GM19328 (cell line): ENCODE measurements at regions not wholly inside any gene's neighbourhood (a gene's known extent, or its start where the extent isn't known, plus 50 kb on each side); places are given as distances from the start of the nearest gene placed in this dataset.
"Not testable (repeated sequence)": the region's sequence is repeated elsewhere in the genome, so short reads cannot be mapped to it uniquely, and the experiment has no call there.

Experiments used
- ATAC-seq: cut with Tn5 transposase; IDR thresholded peaks from one replicate; pipeline ENCODE4 v1.9.1; 2021; ENCODE audit warnings: mild to moderate bottlenecking, moderate library complexity; ENCODE audit not compliant: unreplicated experiment

DNA sequence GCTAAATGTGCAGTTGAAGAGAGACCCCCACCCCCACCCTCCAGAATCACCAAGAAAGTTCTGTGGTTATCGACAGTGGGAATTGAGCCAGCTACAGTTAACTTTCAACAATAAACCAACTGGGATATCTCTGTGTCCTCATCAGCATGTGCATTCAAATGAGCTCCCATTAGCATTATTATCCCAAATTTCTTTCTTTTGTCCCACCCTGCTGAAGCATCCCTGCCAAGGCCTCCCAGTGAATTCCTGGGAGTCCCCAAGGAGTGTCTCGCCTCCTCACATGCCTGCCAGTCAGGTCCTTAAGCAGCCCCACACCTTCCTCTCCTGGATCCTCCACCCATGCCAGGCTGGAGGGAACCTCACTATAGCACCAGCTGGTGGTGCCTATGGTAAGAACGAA, 422.1 kb upstream of the HNRNPA3 start:
- ATAC-seq: no peak

DNA sequence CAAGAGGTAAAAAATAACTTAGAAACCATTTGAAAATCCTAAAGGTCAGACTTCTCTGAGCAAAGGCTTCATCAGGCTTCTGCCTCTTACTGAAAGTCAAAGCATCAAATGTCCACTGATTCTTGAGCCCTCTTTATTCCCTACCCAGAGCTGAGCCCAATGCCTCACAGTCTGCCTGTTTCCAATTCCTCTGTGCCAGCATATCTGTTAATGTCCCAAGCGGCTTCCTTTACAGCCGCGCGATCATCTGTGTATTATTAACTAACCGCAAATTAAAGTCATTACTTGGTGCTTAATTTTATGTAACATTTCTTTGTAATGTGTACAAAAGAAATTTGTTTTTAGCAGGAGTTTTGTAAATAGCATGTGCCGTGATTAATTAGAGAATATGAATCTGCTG, 418.8 kb upstream of the HNRNPA3 start:
- ATAC-seq: no peak

DNA sequence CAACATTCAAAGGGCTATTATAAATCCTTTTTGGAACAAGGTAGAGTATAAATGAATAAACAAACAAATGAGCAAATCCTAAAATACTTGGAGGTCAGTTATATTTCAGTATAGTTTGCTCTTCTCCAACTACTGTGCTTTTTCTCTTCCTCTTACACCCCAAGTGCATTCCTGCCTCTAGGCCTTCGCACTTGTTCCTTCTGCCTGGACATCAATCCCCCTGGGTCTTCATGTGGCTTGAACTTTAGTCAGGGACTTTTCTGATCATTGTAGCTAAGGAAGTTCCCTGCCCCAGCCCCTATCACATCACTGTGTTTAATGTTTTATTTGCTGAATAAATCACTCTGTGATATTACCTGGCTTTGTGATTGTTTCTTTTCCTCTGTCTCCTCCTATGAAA, 418.2 kb upstream of the HNRNPA3 start:
- no peak for ATAC-seq

DNA sequence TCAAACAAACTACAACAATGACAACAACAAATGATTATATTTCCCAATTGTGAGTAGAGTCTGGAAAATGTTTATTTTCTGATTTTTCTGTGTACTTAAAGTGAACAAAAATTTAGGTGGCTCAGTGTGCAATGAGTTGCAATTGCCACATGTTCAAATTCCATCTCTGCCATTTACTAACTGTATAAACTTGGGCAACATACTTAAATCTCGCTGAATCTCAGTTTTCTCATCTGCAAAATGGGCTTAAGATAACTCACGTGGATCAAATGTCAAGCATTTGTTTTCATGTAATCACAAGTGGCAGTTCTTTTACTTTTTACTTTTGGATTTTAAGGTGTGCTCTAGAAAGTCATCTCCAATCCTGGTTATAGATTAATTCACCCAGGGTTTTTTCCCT, 416.8 kb upstream of the HNRNPA3 start:
- no peak for ATAC-seq

DNA sequence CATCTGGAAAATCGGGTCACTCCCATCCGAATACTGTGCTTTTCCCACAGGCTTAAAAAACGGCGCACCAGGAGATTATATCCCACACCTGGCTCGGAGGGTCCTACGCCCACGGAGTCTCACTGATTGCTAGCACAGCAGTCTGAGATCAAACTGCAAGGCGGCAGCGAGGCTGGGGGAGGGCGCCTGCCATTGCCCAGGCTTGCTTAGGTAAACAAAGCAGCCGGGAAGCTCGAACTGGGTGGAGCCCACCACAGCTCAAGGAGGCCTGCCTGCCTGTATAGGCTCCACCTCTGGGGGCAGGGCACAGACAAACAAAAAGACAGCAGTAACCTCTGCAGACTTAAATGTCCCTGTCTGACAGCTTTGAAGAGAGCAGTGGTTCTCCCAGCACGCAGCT, 415.9 kb upstream of the HNRNPA3 start:
- ATAC-seq: not testable (repeated sequence)

DNA sequence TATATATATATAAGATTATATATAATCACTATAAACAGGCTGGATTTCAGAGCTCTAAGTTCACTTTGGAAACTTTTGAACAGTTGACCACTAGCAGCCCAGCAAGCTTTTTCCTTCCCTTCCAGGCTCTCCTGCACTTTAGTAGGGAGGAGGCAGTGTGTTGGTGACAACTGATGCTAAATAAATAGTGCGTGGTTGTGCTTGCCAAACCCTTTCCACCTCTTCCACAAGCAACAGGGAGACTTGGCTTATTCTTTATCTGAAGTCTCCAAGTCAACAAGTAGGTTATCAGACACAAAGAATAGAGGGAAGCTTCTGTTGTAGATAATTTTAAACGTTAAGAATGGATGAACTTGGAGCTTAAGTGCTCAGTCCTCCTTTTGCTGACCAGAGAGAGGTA, 408.2 kb upstream of the HNRNPA3 start:
- no peak for ATAC-seq

DNA sequence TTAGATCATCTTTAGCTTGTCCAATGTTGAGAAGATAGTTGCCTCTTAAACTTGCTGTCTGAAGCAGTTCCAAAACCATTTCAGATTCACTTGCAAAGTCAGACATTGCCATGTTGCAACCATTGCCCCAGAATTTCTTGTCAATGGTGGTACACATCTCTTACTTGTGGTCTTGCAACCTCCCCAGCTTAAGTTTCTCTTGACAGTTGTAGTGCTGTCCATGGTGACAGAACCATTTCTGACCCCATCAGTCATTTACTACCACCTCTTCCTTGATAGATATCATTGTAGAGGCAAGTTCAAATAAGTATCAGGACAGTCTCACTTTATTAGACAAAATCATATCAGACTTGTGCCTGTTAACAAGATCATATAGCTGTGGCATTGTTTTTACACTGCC, 407.2 kb upstream of the HNRNPA3 start:
- no peak for ATAC-seq

DNA sequence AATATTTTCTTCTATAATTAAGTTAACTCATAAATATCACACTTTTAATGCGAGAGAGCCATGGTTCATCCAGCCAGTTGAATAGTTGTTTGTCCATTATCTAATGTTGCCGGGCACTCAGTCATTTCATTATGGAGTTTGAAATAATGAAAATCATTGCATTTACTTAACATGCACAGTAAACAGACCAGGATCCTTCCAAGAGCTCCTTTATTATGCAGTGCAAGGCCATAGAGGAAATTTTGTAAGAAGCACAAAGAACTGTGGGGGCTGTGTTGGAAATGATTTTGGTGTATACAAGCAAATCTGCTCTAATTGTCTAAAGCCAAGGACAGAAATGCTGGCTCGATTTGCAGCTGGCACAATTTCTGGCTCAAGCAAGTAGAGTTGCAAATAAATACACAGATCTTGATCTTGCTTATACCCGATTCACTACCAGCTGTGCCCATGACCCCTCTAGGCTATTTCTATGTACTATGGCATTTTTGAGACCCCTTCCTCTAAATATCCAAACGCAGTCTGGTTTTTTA, 400.3 kb upstream of the HNRNPA3 start:
- ATAC-seq: no peak

DNA sequence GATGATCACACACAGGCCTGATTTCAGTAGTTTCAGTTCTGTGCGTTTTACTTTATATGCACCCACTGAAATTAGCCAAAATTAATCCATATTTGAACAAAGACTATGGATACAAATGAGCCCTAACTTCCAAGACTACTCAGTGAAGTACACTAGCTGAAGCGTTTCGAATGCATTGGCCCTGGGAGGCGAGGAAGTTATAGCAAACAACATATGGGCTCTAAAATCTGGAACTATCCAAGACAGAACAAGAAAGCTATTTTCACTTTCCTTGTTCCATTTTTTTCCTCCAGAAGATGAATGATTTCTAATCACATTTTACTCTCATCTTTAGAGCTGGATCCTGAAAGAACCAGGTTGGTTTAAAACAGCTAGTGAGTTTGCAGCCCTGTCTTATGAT, 399.4 kb upstream of the HNRNPA3 start:
- ATAC-seq: no peak

DNA sequence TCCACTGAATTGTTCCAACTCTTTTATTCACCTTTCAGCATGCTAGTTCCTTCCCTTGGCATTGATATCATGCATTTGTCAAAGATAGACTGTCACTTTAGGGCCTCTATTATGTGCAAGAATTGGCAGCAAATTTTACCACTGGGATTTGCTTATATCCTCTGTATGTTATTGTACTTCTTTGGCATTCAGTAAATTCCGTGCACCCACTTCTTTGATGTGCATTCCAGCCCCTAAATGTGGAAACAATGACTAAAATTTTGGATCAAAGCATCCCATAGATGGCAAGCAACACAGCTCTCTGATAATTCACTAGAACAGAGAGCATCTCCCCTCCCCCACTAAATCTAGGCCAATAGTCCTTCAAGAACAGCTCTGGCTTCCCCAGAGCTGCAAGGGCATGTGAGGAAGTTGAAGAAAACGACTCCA, 399.0 kb upstream of the HNRNPA3 start:
- no peak for ATAC-seq

DNA sequence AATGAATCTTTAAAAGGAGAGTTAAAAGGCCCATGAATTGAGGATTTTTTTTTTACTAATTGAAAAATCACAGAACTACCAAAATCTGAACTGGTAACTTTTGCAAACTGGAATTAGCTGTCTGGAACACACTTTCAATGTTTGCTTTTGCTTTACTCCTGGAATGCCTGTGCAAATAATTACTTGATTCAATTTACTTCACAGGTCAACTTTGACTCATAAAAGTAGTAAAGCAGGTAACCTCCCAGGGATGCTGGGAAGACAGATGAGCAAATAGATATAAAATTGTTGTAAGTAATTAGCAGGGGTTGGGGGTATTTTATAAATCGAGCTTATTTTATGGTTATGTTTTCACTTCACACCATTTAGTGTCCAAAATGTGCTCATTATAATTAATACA, 398.3 kb upstream of the HNRNPA3 start:
- no peak for ATAC-seq

DNA sequence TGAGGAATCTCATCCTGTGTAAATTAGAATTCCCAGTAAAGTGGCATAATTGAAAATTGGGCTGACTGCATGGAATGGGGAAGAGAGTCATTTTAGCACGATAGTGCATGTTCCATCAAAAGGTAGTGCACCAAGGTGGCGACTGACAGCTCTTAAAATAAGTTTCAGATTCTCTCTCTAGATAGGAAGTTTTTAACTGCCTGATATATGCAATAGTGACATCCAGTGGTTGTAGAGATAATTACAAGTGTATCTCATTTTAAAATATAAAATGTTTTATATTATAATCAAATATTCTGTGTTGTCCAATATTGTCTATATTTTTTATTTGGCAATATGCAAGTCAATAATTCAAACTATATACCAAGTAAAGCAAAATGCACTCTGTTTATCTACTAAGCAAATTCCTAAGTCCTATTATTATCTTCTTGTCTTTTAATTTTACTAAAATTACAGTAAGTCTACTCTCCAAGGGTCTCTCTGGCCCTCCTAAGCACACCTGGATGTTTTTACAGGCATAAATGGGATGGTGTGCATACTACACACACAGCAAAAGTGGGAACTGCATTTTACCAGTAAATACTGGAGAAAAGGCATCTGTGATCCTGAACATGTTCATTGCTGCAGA, 397.7 kb upstream of the HNRNPA3 start:
- ATAC-seq: no peak

DNA sequence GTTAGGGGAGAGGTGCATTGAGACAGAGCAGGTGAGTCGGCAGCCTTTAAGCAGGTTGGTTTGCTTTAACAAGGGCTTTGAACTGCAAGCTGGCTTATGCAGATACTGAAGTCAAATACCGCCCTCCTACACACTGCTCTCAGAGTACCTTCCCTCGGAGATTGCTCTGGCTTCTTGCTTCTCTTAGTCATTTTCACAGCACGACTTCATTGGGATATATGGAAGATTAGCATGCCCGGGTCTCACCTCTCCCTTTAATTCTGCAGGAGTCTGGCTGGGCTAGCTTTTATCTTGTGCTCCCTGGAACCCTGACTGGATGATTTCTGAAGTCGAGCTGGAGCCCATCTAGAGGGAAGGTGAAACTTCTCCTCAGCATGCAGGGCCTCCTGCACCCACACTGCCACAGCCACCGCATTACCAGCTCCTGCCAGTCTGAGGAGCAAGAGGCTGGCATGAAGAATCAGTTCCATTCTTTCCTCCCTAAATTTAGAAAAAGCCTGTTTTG, 395.5 kb upstream of the HNRNPA3 start:
- no peak for ATAC-seq

DNA sequence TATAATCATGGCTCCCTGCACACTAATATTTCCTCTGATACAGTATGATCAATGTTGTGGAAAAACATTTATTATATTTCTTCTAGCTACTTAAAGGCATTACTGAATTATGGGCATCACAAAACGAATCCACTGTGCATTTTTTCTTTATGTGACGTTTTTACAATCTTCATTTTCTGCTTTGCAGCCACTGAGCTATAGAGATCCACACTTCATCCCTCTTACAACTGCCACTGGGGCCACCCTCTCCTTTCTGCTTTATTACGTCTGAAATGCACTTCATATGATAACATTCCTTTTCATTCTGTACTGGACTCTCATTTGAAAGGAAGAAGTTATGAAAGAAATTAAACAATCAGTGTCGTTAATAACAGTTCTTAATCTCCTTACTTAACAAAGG, 394.5 kb upstream of the HNRNPA3 start:
- ATAC-seq: no peak

DNA sequence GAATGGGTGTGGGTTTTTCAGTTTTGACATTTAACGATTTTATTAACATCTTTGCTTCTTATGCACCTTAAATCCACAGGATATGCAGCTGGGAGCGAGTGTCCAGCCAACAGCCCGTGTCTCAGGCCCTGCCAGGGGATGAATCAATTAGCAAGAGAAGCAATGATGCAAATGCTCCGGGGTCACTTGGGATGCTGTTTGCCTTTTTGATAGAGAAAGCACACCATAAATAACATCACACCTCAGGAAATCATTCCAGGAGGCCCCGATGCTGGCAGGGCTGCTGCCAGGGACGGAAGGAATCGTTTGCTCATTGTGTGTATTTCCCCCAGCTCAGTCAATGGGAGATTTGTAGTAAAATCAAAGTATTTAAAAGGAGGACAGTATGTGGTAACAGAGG, 394.0 kb upstream of the HNRNPA3 start:
- no peak for ATAC-seq

DNA sequence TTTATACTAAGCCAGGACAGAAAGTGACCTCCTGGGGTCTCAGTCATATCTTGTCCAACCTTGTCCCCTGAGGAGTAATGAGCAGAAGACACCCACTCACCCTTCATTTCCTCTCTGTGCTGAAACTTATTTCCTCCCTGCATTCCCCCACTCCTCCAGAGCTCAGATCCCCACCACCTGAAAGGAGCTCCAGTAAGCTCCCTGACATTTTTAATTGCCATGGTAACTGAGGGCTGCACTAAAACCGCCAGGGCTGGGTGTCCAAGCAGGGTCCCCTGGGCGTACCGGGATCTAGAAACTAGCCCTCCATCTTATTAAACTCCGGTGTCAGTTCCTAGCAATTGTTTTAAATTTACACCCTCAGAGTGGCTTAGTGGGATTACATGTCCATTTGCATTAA, 393.3 kb upstream of the HNRNPA3 start:
- ATAC-seq: no peak

DNA sequence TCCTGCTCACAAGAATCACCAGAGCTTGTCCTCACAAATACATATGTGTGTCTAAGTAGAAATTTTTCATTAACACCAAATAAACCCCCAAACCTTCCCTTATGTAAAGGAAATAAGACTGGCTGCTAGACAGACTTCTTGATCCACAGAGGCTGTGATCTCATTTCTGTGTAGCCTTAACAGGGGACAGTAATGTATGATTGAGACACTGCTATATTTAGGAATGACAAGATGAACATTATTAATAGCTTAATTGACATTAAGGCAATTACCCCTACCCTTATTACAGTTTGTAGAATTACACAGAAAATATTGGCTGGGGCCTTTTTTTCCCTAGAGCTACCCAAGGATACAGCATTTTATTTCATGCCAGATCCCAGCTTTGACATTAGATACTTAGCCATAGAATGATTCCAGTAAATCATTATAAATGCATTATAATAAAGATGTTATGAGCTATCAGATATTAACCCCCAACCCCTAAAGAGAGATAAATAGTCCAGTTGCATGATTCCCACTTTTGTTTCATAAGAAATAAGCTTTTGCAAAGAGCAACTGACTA, 392.1 kb upstream of the HNRNPA3 start:
- no peak for ATAC-seq

DNA sequence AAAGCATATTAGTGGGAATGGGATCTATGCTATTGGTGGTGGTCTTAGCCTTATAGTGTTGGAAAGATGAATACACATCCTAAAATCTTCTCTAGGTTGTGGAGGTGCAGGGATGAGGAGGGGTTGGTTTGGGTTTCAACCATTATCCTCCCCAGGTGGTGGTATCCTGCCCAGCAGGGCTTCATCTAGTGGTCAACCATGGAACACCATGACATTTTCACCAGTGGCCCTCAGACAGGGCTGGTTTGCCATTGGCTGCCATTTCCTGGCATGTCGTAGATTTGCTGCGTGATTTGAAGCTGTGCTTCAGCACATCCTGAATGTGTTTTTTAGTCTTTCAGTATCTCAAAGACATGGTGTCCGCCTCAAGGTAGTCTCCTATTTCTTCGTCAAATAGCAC, 391.2 kb upstream of the HNRNPA3 start:
- no peak for ATAC-seq

DNA sequence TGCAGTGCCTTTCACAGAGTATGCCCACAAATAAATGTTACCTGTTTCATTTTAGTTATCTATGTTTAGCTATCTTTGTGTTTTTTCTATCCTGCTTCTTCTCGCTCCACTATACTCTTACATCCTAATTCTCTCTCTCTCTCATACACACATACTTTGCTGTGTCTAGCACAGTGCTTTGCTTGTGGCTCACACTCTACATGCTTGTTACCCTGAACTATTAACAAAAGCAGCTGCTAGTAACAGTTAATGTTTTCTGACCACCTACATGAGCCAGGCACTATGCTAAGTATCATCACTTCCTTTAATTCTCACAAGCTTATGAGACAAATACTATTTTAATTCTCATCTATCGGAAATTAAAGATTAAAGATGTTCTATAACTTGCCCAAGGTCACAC, 390.5 kb upstream of the HNRNPA3 start:
- no peak for ATAC-seq

DNA sequence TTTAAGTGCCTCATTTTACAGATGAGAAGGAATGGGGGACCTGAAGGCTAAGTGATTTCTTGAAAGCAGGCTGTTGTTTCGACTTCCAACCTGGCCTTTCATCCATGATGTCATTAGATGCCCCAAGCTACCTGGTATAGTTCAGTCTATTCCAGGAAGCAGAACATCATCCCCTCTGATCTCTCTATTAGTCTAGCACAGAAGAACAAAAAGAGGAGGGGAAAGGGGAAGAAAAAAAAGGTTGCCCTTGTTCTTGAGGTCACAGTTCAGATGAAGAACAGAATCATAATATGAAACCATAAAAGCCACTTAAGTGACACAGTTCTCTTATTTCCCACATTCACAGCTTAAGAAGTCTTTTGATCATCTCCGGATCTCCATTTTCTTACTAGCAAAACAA, 386.2 kb upstream of the HNRNPA3 start:
- ATAC-seq: no peak

DNA sequence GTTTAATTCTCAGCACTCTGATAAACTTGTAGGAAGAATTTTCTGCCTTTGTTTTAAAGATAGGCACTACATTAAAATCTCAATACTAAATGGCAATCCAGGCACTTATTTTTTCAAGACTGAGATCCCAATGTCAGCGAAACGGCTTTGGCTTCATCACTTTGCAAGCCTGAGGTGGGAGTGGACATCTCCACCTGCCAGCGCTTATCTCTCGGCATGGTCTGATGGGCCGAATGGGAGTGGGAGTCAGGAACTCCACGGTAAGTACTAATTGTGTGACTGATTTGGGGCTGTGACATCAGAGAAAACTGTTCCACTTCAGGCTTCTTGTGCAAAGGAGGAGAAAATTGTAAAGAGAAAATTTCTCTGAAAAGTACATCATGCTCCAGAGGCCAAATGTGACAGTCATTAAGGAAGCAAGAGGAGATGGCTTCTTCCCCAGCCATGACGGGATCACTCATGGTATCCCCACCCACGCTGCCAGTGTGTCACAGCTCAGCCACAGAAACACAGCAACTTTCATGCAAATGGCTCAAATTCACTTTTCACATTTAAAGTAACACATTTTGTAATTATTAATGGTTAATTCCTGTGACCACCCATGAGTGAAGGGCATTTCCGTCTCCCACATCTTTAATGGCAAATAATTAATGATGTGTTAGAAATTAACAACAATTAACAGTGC, 385.5 kb upstream of the HNRNPA3 start:
- no peak for ATAC-seq

DNA sequence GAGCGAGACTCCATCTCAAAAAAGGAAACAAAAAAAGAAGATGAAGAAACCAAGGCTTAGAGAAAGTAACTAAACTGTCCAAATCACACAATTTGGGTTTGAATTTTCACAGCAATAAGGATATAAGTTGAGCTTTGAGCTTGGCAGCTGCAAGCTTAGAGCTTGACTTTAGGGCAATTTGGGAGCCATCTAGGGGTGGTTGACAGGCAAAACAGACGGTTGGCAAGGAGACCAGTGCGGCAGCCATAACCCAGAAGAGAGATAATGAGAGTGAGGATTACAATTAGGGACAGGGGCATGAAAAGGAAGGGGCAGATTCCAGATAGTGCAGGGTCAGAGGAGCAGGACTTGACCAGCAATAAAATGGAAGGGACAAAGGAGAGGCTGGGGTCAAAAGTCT, 382.2 kb upstream of the HNRNPA3 start:
- ATAC-seq: no peak
